GM12878 (cell line): ENCODE measurements at regions not wholly inside any gene's neighbourhood (a gene's known extent, or its start where the extent isn't known, plus 50 kb on each side); places are given as distances from the start of the nearest gene placed in this dataset.

Experiments used
- CHD4 ChIP-seq: fragments of 200-600 bp; sonication (generic); IDR thresholded peaks from 2 replicates; pipeline ENCODE4 v1.6.1; 2016; ENCODE audit warnings: mild to moderate bottlenecking
- JUNB ChIP-seq: IDR thresholded peaks from 2 replicates; pipeline ENCODE4 v1.6.1; 2016; ENCODE audit warnings: antibody characterized with exemption, mild to moderate bottlenecking
- MYC ChIP-seq: IDR thresholded peaks from 2 replicates; pipeline ENCODE4 v1.6.1; 2011; ENCODE audit warnings: mild to moderate bottlenecking, low read length, moderate library complexity, inconsistent platforms; ENCODE audit not compliant: insufficient read depth, insufficient replicate concordance, insufficient read length, severe bottlenecking
- POLR2A ChIP-seq: IDR thresholded peaks from 2 replicates; pipeline ENCODE4 v1.6.1; 2011; ENCODE audit warnings: low read depth, mild to moderate bottlenecking, low read length
- SPI1 ChIP-seq: IDR thresholded peaks from 2 replicates; pipeline ENCODE4 v1.6.1; 2011; ENCODE audit warnings: low read depth, mild to moderate bottlenecking, low read length, moderate library complexity, borderline replicate concordance; ENCODE audit not compliant: insufficient read depth
- SUPT20H ChIP-seq: IDR thresholded peaks from 2 replicates; pipeline ENCODE4 v1.6.1; 2011; ENCODE audit warnings: low read depth, mild to moderate bottlenecking, low read length, moderate library complexity, borderline replicate concordance; ENCODE audit not compliant: control insufficient read depth
- SUZ12 ChIP-seq: fragments of 200-600 bp; sonication (generic); IDR thresholded peaks from one replicate; pipeline ENCODE4 v1.6.1; 2018; ENCODE audit warnings: antibody characterized with exemption, mild to moderate bottlenecking; ENCODE audit not compliant: unreplicated experiment
- YY1 ChIP-seq: IDR thresholded peaks from 2 replicates; pipeline ENCODE4 v1.6.1; 2011; ENCODE audit warnings: low read depth, mild to moderate bottlenecking, low read length
- ZNF274 ChIP-seq: IDR thresholded peaks from one replicate; pipeline ENCODE4 v1.8.0; 2011; ENCODE audit not compliant: insufficient read length, insufficient read depth
- TF ChIP-seq, protein P1 (sequence below): fragments of 450-650 bp; IDR thresholded peaks from 2 replicates; pipeline ENCODE4 v1.6.1; 2017; ENCODE audit warnings: low read depth, mild to moderate bottlenecking, moderate library complexity
- TF ChIP-seq, protein P2 (sequence below): IDR thresholded peaks from 2 replicates; pipeline ENCODE4 v1.6.1; 2012; ENCODE audit warnings: low read depth, low read length, improper control_type of control experiment
- TF ChIP-seq, protein P3 (sequence below), 3 experiments: IDR thresholded peaks in 2 of 3; conservative IDR thresholded peaks in 1 of 3; 2 replicates each; pipeline ENCODE4 v1.5.1; 2011; ENCODE audit warnings: low read depth in 3 of 3, low read length in 3 of 3, mild to moderate bottlenecking in 3 of 3, control low read depth in 2 of 3, moderate library complexity in 2 of 3, inconsistent platforms in 1 of 3, mixed read lengths in 1 of 3; ENCODE audit not compliant: control insufficient read depth in 2 of 3, insufficient read depth in 1 of 3; ENCODE audit errors: extremely low read depth in 1 of 3

DNA sequence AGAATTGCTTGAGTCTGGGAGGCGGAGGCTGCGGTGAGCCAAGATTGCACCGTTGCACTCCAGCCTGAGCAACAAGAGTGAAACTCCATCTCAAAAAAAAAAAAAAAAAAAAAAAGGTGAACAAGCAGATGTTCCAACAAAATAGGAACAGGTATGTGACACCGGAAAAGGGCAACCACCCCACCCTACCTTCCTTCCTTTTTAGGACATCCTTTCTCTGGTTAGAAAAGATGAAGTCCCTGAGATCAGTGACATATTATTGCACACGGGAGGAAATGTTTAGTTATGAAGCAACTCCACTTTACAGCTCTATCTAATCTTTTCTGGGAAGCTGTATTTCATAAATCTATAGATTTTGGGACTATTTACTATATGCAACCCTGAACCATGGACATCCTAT lies 114.2 kb upstream of the MON1B start:
- no peak for TF ChIP-seq SPI1
- no peak for TF ChIP-seq SUPT20H
- TF ChIP-seq MYC: no peak
- TF ChIP-seq SUZ12: no peak
- no peak for TF ChIP-seq JUNB
- TF ChIP-seq, protein P1, sequence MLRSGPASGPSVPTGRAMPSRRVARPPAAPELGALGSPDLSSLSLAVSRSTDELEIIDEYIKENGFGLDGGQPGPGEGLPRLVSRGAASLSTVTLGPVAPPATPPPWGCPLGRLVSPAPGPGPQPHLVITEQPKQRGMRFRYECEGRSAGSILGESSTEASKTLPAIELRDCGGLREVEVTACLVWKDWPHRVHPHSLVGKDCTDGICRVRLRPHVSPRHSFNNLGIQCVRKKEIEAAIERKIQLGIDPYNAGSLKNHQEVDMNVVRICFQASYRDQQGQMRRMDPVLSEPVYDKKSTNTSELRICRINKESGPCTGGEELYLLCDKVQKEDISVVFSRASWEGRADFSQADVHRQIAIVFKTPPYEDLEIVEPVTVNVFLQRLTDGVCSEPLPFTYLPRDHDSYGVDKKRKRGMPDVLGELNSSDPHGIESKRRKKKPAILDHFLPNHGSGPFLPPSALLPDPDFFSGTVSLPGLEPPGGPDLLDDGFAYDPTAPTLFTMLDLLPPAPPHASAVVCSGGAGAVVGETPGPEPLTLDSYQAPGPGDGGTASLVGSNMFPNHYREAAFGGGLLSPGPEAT: no peak
- TF ChIP-seq CHD4: no peak
- TF ChIP-seq ZNF274: no peak
- no peak for TF ChIP-seq POLR2A
- TF ChIP-seq, protein P2, sequence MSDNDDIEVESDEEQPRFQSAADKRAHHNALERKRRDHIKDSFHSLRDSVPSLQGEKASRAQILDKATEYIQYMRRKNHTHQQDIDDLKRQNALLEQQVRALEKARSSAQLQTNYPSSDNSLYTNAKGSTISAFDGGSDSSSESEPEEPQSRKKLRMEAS: no peak
- TF ChIP-seq YY1: no peak
- TF ChIP-seq, protein P3, sequence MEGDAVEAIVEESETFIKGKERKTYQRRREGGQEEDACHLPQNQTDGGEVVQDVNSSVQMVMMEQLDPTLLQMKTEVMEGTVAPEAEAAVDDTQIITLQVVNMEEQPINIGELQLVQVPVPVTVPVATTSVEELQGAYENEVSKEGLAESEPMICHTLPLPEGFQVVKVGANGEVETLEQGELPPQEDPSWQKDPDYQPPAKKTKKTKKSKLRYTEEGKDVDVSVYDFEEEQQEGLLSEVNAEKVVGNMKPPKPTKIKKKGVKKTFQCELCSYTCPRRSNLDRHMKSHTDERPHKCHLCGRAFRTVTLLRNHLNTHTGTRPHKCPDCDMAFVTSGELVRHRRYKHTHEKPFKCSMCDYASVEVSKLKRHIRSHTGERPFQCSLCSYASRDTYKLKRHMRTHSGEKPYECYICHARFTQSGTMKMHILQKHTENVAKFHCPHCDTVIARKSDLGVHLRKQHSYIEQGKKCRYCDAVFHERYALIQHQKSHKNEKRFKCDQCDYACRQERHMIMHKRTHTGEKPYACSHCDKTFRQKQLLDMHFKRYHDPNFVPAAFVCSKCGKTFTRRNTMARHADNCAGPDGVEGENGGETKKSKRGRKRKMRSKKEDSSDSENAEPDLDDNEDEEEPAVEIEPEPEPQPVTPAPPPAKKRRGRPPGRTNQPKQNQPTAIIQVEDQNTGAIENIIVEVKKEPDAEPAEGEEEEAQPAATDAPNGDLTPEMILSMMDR (IDR thresholded peaks at IDR 0.05 in 2 of 3, conservative IDR thresholded peaks at IDR 0.05 in 1 of 3; ENCODE audit: control insufficient read depth in 2 of 3, extremely low read depth in 1 of 3, insufficient read depth in 1 of 3, low read depth in 3 of 3, low read length in 3 of 3): no peak
